Putamen (tissue), 1 donor: ENCODE measurements at regions not wholly inside any gene's neighbourhood (a gene's known extent, or its start where the extent isn't known, plus 50 kb on each side); places are given as distances from the start of the nearest gene placed in this dataset.

Experiments
- DNase-seq: peaks from one replicate; pipeline ENCODE4 v3.0.0-alpha.2; 2016; ENCODE audit warnings: low spot score

DNA sequence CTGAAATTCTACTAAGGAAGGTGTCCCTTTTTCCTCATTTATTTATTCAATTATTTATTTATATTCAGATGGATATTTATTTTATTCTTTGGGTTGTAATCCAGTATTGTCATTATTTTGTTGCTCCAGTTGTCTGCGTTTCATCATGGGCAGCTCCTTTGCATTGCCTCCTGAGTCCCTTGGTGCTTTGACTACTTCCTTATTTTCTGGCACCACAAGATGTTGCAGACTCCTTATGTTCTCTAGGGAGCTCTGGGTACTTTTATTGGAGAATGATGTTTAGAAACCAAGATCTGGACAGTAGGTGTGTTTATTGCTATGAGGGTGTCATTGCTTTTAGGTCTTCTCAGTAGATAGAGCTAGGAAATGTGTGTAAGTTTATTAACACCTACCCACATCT, 59.9 kb upstream of the ERRFI1 start:
- DNase-seq = no peak

- DNase-seq = no peak
Observed at GRCh38 chr1:8084913-8085312, 58.8 kb upstream of the ERRFI1 start.

DNA sequence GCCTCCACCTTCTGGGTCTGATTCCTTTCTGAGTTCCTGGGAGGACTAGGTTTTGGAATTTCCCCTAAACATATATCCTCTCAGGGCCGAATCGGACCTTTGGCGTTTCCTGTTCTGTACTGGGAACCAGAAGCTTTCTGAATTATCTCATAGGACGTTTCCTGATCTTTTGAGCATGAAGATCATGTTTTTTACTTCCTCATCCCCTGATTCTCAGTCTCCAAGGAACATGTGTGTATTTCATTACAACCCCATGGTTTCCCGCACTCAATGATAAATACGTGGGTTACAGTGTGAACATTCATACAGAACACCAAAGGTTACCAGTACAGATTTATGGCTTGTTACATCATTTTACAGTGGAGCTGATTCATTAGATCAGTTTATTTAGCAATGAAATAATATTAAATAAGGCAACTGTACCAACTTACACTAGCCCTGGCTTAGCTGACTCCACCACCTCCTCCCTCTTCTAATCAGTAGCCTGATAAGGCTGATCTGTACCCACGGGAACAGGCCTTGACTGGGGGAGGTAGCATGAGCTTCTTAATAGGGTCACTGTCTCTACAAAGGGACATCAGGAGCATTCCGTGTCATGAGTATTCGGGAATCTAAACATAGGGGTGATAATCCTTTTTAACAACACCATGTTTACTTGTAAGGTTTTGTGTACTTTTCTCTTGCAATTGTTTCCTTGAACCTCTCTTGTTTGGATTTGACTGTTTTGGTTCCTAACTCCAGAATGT, 57.8 kb upstream of the ERRFI1 start:
- no peak for DNase-seq

DNA sequence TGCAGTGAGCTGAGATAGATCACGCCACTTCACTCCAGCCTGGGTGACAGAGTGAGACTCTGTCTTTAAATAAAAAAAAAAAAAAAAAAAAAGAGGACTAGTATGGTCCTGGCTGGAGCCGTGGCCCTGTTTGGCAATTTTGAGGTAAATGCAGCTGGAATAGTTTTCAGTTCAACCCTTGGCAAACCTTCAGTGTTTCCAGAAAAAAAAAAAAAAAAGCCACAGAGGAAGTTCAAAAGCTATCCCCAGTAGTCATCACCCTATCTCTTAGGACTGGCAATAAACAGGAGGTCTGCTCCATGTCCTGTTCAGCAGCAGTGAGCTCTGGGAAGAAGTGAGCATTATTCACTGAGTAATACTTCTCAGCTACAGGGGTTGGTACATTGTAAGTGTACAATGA, 56.8 kb upstream of the ERRFI1 start:
- DNase-seq = no peak

GRCh38 chr1:8078176-8078671, 52.1 kb upstream of the ERRFI1 start:
- DNase-seq = no peak

DNA sequence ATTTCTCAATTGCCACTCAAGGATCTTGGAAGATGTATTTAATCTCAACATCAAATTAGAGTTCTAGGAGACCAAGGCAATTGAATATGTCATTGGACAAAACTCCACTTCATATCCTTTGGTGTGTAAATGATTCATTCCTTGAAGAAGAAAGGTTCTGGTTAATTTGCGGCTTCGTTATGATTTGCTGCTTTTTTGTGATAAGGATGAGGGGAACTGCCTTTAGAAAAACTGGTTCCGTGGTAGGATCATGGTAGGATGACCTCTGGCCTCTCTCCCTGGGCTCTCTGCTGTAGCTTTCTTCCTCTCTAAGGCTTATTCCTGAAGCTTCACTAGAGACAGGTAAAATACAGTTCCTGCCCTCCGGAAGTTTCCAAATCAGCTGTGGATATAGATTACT, 51.5 kb upstream of the ERRFI1 start:
- no peak for DNase-seq

DNA sequence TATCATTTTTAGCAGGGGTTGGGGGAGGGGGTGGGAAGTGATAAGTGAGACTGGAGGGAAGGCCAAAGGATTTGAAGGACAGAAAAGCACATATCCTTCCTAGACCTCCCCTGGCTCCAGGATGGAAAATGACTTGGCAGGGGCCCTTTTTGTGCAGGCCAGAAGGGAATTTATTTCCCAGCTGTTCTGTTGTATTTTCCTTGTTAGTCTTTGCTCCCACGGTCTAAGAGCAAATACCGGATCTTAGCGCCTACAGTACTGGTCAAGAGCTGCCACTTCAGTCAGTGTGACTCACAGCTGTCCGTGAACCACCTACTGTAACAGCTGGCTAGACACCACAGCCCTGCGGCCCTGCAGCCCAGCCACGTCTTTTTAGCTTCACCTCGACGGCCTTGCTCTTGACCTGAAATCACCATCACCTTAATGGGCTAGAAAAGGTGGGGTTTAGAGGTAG, 51.0 kb upstream of the ERRFI1 start:
- no peak for DNase-seq

DNA sequence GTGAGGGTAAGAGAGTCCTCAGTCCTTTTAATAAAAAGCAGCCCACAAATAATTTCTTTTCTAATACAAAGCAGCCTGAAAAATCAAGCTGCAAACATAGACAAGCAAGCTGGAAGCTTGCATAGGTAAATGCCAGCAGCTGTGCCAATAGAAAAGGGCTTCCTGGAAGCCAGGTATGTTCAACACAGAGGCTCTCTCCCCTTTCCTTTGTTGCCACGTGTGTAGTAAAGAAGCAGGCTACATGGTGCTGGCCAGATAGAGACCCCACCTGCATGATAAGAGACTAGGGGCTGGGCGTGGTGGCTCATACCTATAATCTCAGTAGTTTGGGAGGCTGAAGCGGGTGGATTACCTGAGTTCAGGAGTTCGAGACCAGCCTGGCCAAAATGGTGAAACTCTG, 50.1 kb upstream of the ERRFI1 start:
- DNase-seq = no peak
